Activated T-cell treated with anti-CD3 and anti-CD28 coated beads, Interleukin-2, amount 50 U/mL, for 24 hours (primary cell): ENCODE measurements at regions not wholly inside any gene's neighbourhood (a gene's known extent, or its start where the extent isn't known, plus 50 kb on each side); places are given as distances from the start of the nearest gene placed in this dataset.
"Not testable (repeated sequence)": the region's sequence is repeated elsewhere in the genome, so short reads cannot be mapped to it uniquely, and the experiment has no call there.

Source experiments
- DNase-seq: peaks from one replicate; pipeline ENCODE4 v3.0.0-alpha.2; 2020
- H3K27ac Mint-ChIP-seq: 2 replicates; pipeline ENCODE4 v1.8.0; 2020; ENCODE audit warnings: mild to moderate bottlenecking, mixed read lengths
- H3K27me3 Mint-ChIP-seq: 2 replicates; pipeline ENCODE4 v1.8.0; 2020; ENCODE audit warnings: mixed read lengths
- H3K36me3 Mint-ChIP-seq: 2 replicates; pipeline ENCODE4 v1.8.0; 2020; ENCODE audit warnings: low read depth, mixed read lengths
- H3K4me1 Mint-ChIP-seq: 2 replicates; pipeline ENCODE4 v1.8.0; 2020; ENCODE audit warnings: low read depth, mixed read lengths
- H3K4me3 Mint-ChIP-seq: 2 replicates; pipeline ENCODE4 v1.8.0; 2020; ENCODE audit warnings: mild to moderate bottlenecking, moderate library complexity, mixed read lengths
- H3K9me3 Mint-ChIP-seq: 2 replicates; pipeline ENCODE4 v1.8.0; 2020; ENCODE audit warnings: mixed read lengths

DNA sequence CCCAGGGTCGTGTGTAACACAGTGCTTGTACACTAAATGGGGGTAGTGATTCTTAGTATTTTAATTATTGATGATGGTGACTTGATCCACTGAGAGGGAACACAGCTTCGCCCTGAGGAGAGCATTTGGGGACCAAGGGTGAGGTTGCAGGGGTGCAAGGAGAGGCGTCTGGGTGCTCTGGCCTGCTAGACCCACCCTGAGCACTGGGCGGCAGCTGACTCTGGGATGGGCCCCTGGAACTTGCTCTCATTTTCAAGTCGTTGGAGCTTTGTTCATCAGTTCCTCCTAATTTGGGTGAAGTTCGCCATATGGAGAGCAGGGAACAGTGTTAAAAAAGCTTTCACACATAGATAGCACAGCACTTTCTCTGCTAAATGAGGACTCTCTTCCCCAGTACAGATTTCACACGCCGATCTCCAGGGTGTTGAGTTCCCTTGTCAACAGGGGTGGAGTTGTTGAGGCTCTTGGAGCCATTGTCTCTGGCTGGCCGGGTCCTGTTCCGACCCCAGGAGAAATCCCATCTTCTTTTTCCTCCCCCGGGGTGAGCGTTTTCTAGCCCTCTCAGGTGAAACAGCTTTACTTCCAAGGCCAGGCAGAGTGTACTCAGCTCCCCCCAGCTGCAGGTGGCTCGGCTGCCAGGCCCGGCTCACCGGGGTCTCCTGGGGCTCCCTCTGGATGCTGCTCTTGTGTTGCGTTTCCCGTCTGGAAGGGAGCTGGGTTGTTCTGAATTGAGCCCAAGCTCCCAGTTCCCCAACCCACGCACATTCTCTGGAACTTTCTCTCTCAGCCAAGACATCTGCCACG, 367.4 kb downstream of the RPS6KC1 start:
- Mint-ChIP-seq H3K27ac (no peak overlapping the region), H3K4me3 (no peak overlapping the region), H3K4me1 (no peaks in the 10 kb centered on the region), H3K27me3 (peaks cover 2% of the 10 kb centered on the region), H3K9me3 (no peaks in the 10 kb centered on the region), H3K36me3 (no peaks in the 10 kb centered on the region)
- DNase-seq: no peak

DNA sequence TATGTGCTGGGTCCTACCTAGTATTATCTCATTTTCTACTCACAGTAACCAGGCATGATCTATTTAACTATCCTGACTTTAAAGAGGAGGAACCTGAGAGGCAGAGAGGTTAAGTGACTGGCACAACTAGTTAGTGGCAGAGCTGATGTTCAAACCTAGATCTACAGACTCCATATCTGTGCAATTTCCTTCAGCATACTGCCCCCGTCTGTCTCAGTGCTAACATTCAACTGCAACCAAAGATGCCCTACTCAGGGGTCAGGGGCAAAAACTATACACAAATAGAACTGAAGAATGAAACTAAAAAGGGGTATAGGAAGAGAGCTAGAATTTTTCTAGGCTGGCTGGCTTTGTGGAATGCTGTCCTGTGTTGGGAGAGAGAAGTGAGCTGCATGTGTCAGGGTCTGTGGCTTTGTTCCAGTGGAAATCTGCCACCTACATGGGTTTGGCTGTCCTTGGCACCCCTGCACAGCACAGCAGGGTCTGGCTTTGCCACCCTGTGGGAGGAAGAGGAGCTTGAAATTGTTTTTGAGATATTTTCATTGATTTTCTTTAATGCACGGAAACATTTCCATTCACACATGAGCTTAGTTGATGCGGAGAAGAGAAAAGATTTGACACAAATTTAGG, 368.5 kb downstream of the RPS6KC1 start:
- no peak overlapping the region for H3K4me3 Mint-ChIP-seq
- H3K27ac Mint-ChIP-seq: no peak overlapping the region
- H3K4me1 Mint-ChIP-seq: no peaks in the 10 kb centered on the region
- H3K27me3 Mint-ChIP-seq: peaks cover 2% of the 10 kb centered on the region
- no peaks in the 10 kb centered on the region for H3K9me3 Mint-ChIP-seq
- H3K36me3 Mint-ChIP-seq: no peaks in the 10 kb centered on the region
- DNase-seq: no peak

DNA sequence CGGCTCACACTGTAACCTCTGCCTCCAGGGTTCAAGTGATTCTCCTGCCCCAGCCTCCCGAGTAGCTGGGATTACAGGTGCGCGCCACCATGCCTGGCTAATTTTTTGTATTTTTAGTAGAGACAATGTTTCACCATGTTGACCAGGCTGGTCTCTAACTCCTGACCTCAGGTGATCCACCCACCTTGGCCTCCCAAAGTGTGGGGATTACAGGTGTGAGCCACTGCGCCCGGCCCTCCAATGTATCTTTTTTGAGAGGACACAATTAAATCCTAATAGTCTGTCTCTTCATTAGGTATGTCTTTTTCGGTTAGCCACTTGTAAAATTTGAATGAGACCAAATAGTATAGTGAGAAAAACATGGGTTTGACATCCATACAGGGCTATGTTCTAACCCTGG, 370.1 kb downstream of the RPS6KC1 start:
- DNase-seq, H3K27ac Mint-ChIP-seq, H3K36me3 Mint-ChIP-seq, H3K9me3 Mint-ChIP-seq, H3K4me3 Mint-ChIP-seq, H3K27me3 Mint-ChIP-seq, H3K4me1 Mint-ChIP-seq: not testable (repeated sequence)

DNA sequence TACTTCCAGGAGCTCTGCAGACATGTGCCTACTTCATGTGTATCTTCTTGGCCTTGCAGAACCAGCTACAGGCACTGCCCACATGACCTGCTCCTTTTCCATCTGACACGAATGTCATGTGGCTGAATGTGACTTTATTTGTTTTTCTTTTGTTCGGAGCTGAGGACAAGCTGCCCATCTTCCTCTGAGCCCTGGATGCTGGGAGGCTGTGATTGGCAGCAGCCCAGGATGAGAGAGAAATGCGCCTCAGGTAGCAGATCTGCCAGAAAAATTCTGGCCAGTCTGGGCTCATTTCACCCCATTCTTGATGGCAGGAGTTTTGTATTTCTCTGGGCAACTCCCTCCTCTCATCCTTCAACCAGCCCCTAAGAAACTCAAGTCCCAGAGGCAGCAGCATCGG, 372.0 kb downstream of the RPS6KC1 start:
- H3K9me3 Mint-ChIP-seq: no peaks in the 10 kb centered on the region
- peaks cover under 1% of the 10 kb centered on the region for H3K27me3 Mint-ChIP-seq
- no peak overlapping the region for H3K27ac Mint-ChIP-seq
- no peaks in the 10 kb centered on the region for H3K36me3 Mint-ChIP-seq
- no peaks in the 10 kb centered on the region for H3K4me1 Mint-ChIP-seq
- DNase-seq: no peak
- no peak overlapping the region for H3K4me3 Mint-ChIP-seq

DNA sequence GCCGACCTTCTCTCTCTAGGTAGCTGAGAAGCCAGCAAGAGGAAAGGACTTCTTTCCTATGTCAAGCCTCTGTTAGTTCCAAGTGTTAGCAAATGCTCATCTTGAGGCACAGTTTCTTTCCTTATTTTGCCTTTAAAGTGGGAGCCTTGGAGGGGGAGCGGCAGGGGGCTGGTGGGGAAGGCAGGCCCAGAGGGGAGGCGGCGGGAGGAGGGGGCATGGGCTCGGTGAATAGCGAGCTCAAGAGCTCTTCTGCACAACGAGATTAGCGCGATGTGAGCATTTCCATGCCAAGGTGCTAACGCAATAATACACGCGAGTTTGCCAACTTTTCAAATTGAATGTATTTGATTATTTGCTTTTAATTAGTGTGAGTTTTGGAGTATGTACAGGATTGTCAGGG, 372.6 kb downstream of the RPS6KC1 start:
- no peak overlapping the region for H3K4me3 Mint-ChIP-seq
- H3K9me3 Mint-ChIP-seq: no peaks in the 10 kb centered on the region
- DNase-seq: no peak
- H3K4me1 Mint-ChIP-seq: no peaks in the 10 kb centered on the region
- no peak overlapping the region for H3K27ac Mint-ChIP-seq
- H3K27me3 Mint-ChIP-seq: no peaks in the 10 kb centered on the region
- no peaks in the 10 kb centered on the region for H3K36me3 Mint-ChIP-seq

DNA sequence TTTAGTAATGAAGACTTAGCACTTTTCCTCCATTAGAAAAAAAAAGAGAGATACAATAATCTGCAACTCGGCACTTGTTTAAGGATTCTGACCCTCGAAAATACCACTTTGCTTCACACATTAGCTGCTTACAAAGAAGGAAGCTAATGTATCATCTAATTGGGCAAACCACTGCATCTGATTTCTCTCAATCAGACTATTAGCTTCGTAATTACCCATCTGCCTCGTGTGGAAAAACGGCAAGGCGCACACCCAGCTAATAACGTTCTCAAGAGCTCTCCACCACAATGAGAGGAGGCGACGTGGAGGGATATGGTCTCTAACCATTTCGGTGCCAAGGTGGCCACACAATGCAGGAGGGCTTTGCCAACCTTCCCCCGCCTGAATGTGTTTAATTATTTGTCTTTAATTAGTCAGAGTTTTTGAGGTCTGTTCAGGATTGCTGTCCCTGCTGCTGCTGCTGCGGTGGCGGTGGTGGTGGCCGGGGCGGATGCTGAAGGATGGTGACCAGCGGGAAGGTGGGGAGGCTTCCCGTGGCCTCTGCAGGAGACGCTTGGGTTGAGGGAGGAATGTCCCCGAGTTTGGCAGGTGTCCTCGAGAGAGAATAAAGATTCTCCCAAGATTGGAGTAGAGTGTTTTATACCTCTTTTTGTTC, 374.5 kb downstream of the RPS6KC1 start:
- Mint-ChIP-seq H3K4me3 (no peak overlapping the region), H3K27me3 (no peaks in the 10 kb centered on the region), H3K27ac (no peak overlapping the region), H3K36me3 (no peaks in the 10 kb centered on the region), H3K4me1 (no peaks in the 10 kb centered on the region), H3K9me3 (no peaks in the 10 kb centered on the region)
- no peak for DNase-seq

DNA sequence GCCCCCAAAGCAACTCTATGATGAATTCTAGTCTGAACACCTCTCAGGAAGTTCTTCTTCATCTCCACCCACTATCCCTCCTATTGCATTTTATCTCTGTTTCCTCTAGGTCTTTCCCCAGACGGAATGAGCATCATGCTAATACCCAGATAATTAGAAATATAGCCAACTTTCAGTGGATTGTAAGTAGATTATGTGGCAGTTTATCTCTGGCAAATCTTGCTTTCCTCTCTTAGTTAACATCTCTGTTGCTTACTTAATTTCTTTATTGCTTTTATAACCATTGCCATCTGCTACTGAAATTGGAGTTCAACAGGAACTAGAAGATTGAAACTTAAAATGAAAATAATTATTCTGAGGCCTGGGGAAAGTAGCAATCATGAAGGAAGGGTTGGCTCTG, 378.6 kb downstream of the RPS6KC1 start:
- no peaks in the 10 kb centered on the region for H3K9me3 Mint-ChIP-seq
- H3K27me3 Mint-ChIP-seq: peaks cover 7% of the 10 kb centered on the region
- H3K27ac Mint-ChIP-seq: no peak overlapping the region
- no peaks in the 10 kb centered on the region for H3K36me3 Mint-ChIP-seq
- no peaks in the 10 kb centered on the region for H3K4me1 Mint-ChIP-seq
- H3K4me3 Mint-ChIP-seq: no peak overlapping the region
- no peak for DNase-seq

DNA sequence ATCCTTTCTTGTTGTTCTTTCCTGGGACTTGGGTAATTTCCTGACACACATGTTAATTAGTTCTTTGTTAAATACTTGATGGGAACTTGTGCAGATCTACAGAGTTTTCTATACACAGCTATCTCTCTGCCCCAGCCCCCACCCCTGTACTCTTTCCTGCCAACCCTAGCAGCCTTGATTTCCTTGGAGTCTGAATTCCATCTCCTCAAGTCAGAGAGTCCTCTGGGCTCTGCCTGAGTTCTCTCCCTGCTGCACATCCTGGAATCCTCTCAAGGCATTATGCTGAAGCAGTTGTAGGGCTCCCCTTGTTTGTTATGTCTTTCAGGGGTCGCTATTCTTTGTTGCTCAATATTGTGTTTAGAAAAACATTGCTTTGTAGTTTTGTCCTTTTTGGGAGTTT, 384.7 kb downstream of the RPS6KC1 start:
- Mint-ChIP-seq H3K36me3 (no peaks in the 10 kb centered on the region), H3K27me3 (peaks cover 15% of the 10 kb centered on the region), H3K27ac (no peak overlapping the region), H3K4me3 (no peak overlapping the region), H3K9me3 (peaks cover 4% of the 10 kb centered on the region), H3K4me1 (peaks cover 2% of the 10 kb centered on the region)
- no peak for DNase-seq

DNA sequence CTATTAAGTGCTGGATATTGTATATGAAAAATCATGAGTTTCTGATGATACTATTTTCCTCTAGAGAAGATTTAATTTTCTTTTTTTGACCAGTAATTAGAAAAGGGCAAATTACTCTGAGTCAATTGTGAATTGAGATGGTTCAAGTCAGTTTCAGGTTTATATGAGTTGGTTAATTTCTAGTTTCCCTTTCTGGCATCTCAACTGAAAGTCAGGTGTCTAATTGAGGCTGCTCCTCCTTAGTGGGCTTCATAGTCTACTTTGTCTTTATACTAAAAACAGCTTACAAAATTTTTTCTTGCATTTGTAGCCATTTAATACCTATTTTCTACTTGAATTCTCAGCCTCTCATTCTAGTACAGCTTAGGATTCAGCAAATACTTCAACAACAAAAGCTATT, 387.3 kb downstream of the RPS6KC1 start:
- Mint-ChIP-seq H3K4me3 (no peak overlapping the region), H3K27me3 (peaks cover 21% of the 10 kb centered on the region)

DNA sequence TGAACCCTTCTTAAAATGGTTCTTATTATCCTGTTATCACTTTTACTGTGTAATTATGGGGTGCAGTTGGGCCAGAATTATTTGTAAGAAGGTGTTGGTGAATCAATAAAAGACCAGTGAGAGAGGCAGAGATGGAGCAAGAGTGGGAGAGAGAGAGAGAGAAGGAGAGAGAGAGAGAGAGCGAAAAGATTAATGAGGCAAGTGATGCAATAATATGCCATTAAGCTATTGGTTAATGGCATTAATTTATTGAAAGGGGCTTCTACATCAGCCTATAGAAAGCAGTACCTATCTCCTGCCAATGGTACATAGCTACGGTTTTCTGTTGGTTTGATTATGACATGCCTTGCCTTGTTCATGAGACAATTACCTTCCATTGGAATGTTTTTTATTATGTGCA, 388.7 kb downstream of the RPS6KC1 start:
- Mint-ChIP-seq H3K36me3 (no peaks in the 10 kb centered on the region), H3K27ac (no peak overlapping the region), H3K9me3 (peaks cover 4% of the 10 kb centered on the region), H3K4me3 (no peak overlapping the region), H3K27me3 (peaks cover 15% of the 10 kb centered on the region), H3K4me1 (peaks cover 2% of the 10 kb centered on the region)
- DNase-seq: no peak

More for the DNA sequence above, 387.3 kb downstream of the RPS6KC1 start:
- no peaks in the 10 kb centered on the region for H3K36me3 Mint-ChIP-seq
- DNase-seq: no peak
- H3K9me3 Mint-ChIP-seq: peaks cover 4% of the 10 kb centered on the region
- peaks cover 2% of the 10 kb centered on the region for H3K4me1 Mint-ChIP-seq
- H3K27ac Mint-ChIP-seq: no peak overlapping the region

DNA sequence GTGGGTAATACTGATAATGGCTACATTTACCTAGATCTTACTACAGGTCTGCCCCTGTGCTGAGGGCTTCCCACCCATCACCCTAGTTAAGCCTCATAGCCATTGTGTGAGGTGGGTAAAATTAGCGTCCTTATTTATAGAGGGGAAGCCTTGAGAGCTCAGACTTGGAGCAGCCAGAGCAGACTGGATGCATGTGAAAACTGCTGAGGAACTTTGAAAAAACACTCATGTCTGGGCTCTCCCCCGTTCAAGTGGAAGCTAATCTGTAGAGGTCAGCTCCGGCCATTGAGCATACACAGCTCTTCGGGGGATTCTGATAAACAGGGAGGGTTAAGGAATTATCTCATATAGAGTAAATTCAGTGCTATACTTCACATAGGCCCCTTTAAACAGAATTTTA, 389.7 kb downstream of the RPS6KC1 start:
- DNase-seq: no peak
- H3K27ac Mint-ChIP-seq: no peak overlapping the region
- no peaks in the 10 kb centered on the region for H3K36me3 Mint-ChIP-seq
- peaks cover 4% of the 10 kb centered on the region for H3K9me3 Mint-ChIP-seq
- H3K4me3 Mint-ChIP-seq: no peak overlapping the region
- peaks cover 2% of the 10 kb centered on the region for H3K4me1 Mint-ChIP-seq
- peaks cover 14% of the 10 kb centered on the region for H3K27me3 Mint-ChIP-seq

DNA sequence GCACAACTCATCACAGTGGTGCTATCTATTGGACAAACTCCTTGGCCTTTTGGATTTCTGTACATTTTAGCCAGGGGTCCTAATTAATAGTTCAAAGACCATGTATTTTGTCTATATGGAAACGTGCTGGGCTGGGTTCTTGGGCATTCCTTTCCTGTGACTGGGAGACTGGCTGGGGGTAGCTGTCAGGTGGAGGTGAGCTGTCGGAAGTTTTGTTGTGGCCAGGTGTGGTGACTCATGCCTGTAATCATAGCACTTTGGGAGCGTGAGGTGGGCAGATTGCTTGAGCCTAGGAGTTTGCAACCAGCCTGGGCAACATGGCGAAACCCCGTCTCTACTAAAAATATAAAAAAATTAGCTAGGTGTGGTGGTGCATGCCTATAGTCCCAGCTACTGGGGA, 392.4 kb downstream of the RPS6KC1 start:
- no peaks in the 10 kb centered on the region for H3K9me3 Mint-ChIP-seq
- H3K4me1 Mint-ChIP-seq: peaks cover 2% of the 10 kb centered on the region
- H3K4me3 Mint-ChIP-seq: no peak overlapping the region
- H3K36me3 Mint-ChIP-seq: no peaks in the 10 kb centered on the region
- DNase-seq: no peak
- H3K27me3 Mint-ChIP-seq: peaks cover 10% of the 10 kb centered on the region
- H3K27ac Mint-ChIP-seq: no peak overlapping the region

DNA sequence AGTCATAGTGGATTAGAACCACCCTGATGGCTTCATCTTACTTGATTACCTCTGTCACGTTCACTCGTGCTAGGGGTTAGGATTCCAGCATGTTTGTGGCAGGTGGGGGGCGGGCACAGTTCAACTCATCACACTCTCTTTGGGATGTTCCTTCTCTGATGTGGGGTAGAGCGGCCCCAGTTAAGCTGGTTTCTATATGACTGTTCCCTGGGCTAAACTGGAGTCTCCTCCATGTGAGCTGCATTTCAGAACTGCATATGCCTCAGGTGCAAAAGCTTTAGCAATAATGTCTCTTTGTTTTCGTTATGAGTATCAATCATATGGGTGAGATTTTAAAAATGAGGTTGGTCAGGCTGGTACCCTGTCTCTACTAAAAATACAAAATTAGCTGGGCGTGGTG, 393.2 kb downstream of the RPS6KC1 start:
- Mint-ChIP-seq H3K4me1 (peaks cover 2% of the 10 kb centered on the region), H3K9me3 (no peaks in the 10 kb centered on the region), H3K4me3 (no peak overlapping the region), H3K36me3 (no peaks in the 10 kb centered on the region), H3K27ac (no peak overlapping the region), H3K27me3 (peaks cover 10% of the 10 kb centered on the region)
- DNase-seq: no peak

DNA sequence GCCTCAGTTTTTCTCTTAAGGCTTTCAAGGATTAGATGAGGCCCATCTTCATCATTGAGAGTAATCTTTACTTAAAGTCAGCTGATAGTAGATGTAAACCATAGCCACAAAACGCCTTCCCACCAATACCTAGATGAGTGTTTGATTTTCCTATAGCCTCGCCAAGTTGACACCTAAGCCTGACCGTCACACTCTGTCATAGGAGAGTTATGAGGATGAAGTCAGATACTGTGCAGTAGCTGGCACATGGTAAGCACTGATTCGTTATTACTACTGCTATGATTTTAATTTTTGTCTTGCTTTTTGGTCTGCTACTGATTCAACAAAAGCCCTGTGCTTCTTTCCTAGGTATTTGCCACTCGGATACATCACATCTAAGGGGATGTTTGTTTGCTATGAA, 395.5 kb downstream of the RPS6KC1 start:
- no peaks in the 10 kb centered on the region for H3K4me1 Mint-ChIP-seq

DNA sequence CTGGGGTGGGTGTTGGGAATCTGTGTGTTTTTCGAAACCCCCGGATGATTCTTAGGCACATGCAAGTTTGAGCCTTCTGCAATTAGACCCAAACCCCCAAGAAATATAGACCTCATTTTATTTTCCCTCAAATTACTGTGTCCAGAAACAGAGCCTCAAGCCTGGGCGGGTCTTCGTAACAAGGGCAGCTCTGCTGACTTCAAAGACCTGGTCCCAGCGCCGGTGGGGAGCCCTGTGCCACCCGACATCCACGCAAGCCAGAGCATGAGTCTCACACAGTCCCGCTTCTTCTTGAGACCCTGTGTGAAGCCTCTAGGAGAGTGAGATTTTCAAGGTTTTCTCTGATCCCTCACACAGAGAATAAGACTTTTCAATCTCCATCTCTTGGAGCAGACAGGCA, 397.3 kb downstream of the RPS6KC1 start:
- Mint-ChIP-seq H3K4me3 (no peak overlapping the region), H3K27me3 (peaks cover 5% of the 10 kb centered on the region)

More for the DNA sequence above, 395.5 kb downstream of the RPS6KC1 start:
- H3K27ac Mint-ChIP-seq: no peak overlapping the region
- peaks cover 11% of the 10 kb centered on the region for H3K27me3 Mint-ChIP-seq
- H3K9me3 Mint-ChIP-seq: no peaks in the 10 kb centered on the region
- DNase-seq: no peak
- no peaks in the 10 kb centered on the region for H3K36me3 Mint-ChIP-seq
- no peak overlapping the region for H3K4me3 Mint-ChIP-seq

More for the DNA sequence above, 397.3 kb downstream of the RPS6KC1 start:
- no peaks in the 10 kb centered on the region for H3K4me1 Mint-ChIP-seq
- no peaks in the 10 kb centered on the region for H3K36me3 Mint-ChIP-seq
- H3K27ac Mint-ChIP-seq: no peak overlapping the region
- no peak for DNase-seq
- no peaks in the 10 kb centered on the region for H3K9me3 Mint-ChIP-seq
